ENCODE measurements at regions not wholly inside any gene's neighbourhood (a gene's known extent, or its start where the extent isn't known, plus 50 kb on each side); places are given as distances from the start of the nearest gene placed in this dataset.

DNA sequence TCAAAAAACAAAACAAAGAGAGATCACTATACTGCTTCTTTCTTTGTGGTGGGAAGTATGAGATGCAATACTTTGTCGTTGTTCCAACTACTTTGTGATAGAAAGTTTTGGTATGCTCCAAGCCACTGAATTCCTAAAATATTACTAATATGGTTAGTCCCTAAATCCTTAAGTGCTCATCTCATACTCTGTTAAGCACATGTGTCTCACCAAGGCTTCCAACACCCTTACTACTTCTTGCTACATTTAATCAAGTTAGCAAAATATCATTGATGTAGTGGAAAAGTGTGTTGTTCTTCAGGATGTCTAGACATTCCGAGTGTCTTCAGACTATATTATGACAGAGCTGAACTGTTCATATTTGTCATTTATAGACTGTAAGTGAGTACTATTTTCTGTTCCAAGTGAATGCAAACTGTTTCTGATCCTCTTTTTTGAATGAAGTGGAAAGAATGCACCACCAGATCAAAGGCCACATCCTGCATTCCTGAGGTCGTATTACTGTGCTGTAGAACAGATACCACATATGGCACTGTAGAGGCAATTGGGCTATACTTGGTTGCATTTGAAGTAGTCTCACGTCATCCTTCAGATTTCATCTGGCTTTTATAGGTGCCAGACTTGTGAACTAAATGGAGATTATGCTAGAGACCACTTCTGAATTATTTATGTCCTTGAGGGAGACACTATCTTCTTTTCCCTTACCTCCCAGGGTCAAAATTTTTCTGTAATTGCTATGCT is 298.4 kb upstream of the ZNF521 start:
- no peak overlapping the region for H3K4me3 ChIP-seq (ENCODE audit: low read length)
- DNase-seq (ENCODE audit: low read depth) = peak; percentile 99
- TF ChIP-seq, protein P1, sequence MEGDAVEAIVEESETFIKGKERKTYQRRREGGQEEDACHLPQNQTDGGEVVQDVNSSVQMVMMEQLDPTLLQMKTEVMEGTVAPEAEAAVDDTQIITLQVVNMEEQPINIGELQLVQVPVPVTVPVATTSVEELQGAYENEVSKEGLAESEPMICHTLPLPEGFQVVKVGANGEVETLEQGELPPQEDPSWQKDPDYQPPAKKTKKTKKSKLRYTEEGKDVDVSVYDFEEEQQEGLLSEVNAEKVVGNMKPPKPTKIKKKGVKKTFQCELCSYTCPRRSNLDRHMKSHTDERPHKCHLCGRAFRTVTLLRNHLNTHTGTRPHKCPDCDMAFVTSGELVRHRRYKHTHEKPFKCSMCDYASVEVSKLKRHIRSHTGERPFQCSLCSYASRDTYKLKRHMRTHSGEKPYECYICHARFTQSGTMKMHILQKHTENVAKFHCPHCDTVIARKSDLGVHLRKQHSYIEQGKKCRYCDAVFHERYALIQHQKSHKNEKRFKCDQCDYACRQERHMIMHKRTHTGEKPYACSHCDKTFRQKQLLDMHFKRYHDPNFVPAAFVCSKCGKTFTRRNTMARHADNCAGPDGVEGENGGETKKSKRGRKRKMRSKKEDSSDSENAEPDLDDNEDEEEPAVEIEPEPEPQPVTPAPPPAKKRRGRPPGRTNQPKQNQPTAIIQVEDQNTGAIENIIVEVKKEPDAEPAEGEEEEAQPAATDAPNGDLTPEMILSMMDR (conservative IDR thresholded peaks at IDR 0.05; ENCODE audit: low read length) = no peak

GRCh38 chr18:25648716-25649260 is 296.8 kb upstream of the ZNF521 start:
- TF ChIP-seq, protein P1 (conservative IDR thresholded peaks at IDR 0.05; ENCODE audit: low read length) = no peak

GRCh38 chr18:25647404-25647803 is 295.4 kb upstream of the ZNF521 start:
- H3K4me3 ChIP-seq (ENCODE audit: low read length) = no peak overlapping the region
- TF ChIP-seq, protein P1 (conservative IDR thresholded peaks at IDR 0.05; ENCODE audit: low read length) = no peak
- no peak for DNase-seq (ENCODE audit: low read depth)

More at GRCh38 chr18:25648716-25649260, 296.8 kb upstream of the ZNF521 start:
- no peak overlapping the region for H3K4me3 ChIP-seq (ENCODE audit: low read length)
- peak; percentile 21 for DNase-seq (ENCODE audit: low read depth)

DNA sequence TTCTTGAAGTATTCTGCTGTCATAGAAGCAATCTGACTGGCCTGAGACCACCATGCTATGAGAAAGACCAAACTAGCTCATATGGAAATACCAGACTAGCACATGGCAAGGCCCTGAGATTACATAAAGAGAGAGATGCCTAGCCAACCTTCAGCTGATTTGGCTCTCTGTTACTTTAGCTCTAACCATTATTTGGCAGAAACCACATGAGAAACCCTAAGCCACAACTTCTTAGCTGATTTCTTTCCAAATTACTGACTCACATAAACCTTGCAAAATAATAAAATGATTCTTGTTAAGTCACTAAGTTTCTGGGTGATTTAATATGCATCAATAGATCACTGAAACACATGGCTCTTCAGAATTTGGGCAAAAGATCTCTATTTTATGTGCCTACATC is 295.0 kb upstream of the ZNF521 start:
- TF ChIP-seq, protein P1 (conservative IDR thresholded peaks at IDR 0.05; ENCODE audit: low read length) = no peak
- peak; percentile 92 for DNase-seq (ENCODE audit: low read depth)
- H3K4me3 ChIP-seq (ENCODE audit: low read length) = no peak overlapping the region

DNA sequence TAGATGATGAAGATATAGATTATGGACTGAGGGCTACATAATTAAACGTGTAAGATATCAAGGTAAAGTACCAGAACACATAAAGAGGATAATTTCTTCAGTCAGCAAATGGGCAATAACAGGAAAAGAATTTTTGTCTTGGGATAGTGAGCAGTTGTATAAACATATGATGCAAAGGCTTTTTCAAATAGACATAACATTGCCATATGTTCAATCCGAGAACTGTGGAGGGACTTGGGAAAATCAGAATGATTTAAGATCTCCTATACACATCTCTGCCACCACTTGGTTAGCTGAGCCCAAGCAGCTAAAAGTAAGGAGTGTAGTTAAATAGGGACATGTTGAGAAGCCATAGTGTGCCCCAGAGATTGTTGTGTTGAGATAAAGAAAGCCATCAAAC is 287.6 kb upstream of the ZNF521 start:
- H3K4me3 ChIP-seq (ENCODE audit: low read length) = no peak overlapping the region
- TF ChIP-seq, protein P1 (conservative IDR thresholded peaks at IDR 0.05; ENCODE audit: low read length) = no peak
- no peak for DNase-seq (ENCODE audit: low read depth)

GRCh38 chr18:25633563-25633962 is 281.6 kb upstream of the ZNF521 start:
- no peak for DNase-seq (ENCODE audit: low read depth)
- TF ChIP-seq, protein P1 (conservative IDR thresholded peaks at IDR 0.05; ENCODE audit: low read length) = no peak
- no peak overlapping the region for H3K4me3 ChIP-seq (ENCODE audit: low read length)

DNA sequence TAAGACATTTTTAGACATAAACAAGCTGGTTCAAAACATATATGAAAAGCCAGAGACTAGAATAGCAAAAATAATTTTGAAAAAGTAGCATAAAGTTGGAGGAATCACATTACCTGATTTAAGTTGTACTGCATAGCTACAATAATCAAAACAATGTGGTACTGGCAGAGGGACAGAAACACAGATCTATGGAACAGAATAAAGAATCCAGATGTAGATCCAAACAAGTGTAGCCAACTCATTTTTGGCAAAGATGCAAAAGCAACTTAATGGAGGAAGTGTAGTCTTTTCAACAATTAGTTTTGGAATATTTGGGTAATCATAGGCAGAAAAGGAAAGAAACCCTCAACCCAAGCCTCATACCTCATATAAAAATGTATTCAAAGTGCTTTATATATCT is 278.7 kb upstream of the ZNF521 start:
- DNase-seq (ENCODE audit: low read depth) = peak; percentile 7
- TF ChIP-seq, protein P1 (conservative IDR thresholded peaks at IDR 0.05; ENCODE audit: low read length) = no peak
- no peak overlapping the region for H3K4me3 ChIP-seq (ENCODE audit: low read length)

Data from AG10803 (cell line).